ENCODE measurements at regions not wholly inside any gene's neighbourhood (a gene's known extent, or its start where the extent isn't known, plus 50 kb on each side); places are given as distances from the start of the nearest gene placed in this dataset.

- H3K4me1 ChIP-seq: no peaks in the 10 kb centered on the region
- H4K20me1 ChIP-seq: peaks cover 7% of the 10 kb centered on the region; the same call in 1 of the 2 replicates
- no peaks in the 10 kb centered on the region for H3K9me3 ChIP-seq
- no peak overlapping the region for H3K9ac ChIP-seq
- no peaks in the 10 kb centered on the region for H3K27me3 ChIP-seq
- no peak overlapping the region for H3K4me3 ChIP-seq
- TF ChIP-seq Cebpa-rat (IDR thresholded peaks at IDR 0.05): no peak
- no peak overlapping the region for H3K27ac ChIP-seq
- H3K4me2 ChIP-seq: no peak overlapping the region
- no peaks in the 10 kb centered on the region for H3K36me3 ChIP-seq
Observed at GRCh38 chr11:45543081-45543480, 122.3 kb downstream of the CHST1 start.

GRCh38 chr11:45541693-45542434, 123.6 kb downstream of the CHST1 start:
- no peak overlapping the region for H3K4me2 ChIP-seq
- H3K27me3 ChIP-seq: no peaks in the 10 kb centered on the region
- peaks cover 7% of the 10 kb centered on the region; the same call in 1 of the 2 replicates for H4K20me1 ChIP-seq
- H3K9me3 ChIP-seq: no peaks in the 10 kb centered on the region
- H3K4me1 ChIP-seq: no peaks in the 10 kb centered on the region
- no peaks in the 10 kb centered on the region for H3K36me3 ChIP-seq
- no peak for TF ChIP-seq Cebpa-rat (IDR thresholded peaks at IDR 0.05)
- no peak overlapping the region for H3K9ac ChIP-seq
- no peak overlapping the region for H3K4me3 ChIP-seq
- no peak overlapping the region for H3K27ac ChIP-seq

GRCh38 chr11:45538939-45539338, 126.5 kb downstream of the CHST1 start:
- no peak overlapping the region for H3K27ac ChIP-seq
- no peaks in the 10 kb centered on the region for H3K4me1 ChIP-seq
- H3K4me3 ChIP-seq: no peak overlapping the region
- no peak overlapping the region for H3K4me2 ChIP-seq
- no peak overlapping the region for H3K9ac ChIP-seq
- no peaks in the 10 kb centered on the region for H3K36me3 ChIP-seq
- H4K20me1 ChIP-seq: no peaks in the 10 kb centered on the region; the same call in 1 of the 2 replicates
- no peaks in the 10 kb centered on the region for H3K9me3 ChIP-seq
- no peak for TF ChIP-seq Cebpa-rat (IDR thresholded peaks at IDR 0.05)
- H3K27me3 ChIP-seq: no peaks in the 10 kb centered on the region

GRCh38 chr11:45538363-45538762, 127.1 kb downstream of the CHST1 start:
- Histone ChIP-seq H3K27ac (no peak overlapping the region), H4K20me1 (no peaks in the 10 kb centered on the region; the same call in 1 of the 2 replicates), H3K4me2 (no peak overlapping the region), H3K27me3 (no peaks in the 10 kb centered on the region), H3K36me3 (no peaks in the 10 kb centered on the region), H3K9me3 (no peaks in the 10 kb centered on the region), H3K4me3 (no peak overlapping the region), H3K4me1 (no peaks in the 10 kb centered on the region), H3K9ac (no peak overlapping the region)
- TF ChIP-seq Cebpa-rat (IDR thresholded peaks at IDR 0.05): no peak

- Histone ChIP-seq H3K36me3 (no peaks in the 10 kb centered on the region), H3K4me1 (no peaks in the 10 kb centered on the region), H3K9me3 (no peaks in the 10 kb centered on the region), H3K27me3 (no peaks in the 10 kb centered on the region), H3K9ac (no peak overlapping the region), H4K20me1 (no peaks in the 10 kb centered on the region; the same call in 1 of the 2 replicates), H3K27ac (no peak overlapping the region), H3K4me3 (no peak overlapping the region), H3K4me2 (no peak overlapping the region)
- no peak for TF ChIP-seq Cebpa-rat (IDR thresholded peaks at IDR 0.05)
Observed at GRCh38 chr11:45537614-45538013, 127.8 kb downstream of the CHST1 start.

GRCh38 chr11:45535033-45535432, 130.4 kb downstream of the CHST1 start:
- Histone ChIP-seq H3K9me3 (no peaks in the 10 kb centered on the region), H3K9ac (no peak overlapping the region), H3K4me2 (no peak overlapping the region), H3K27ac (no peak overlapping the region), H4K20me1 (no peaks in the 10 kb centered on the region; the same call in 1 of the 2 replicates), H3K4me1 (no peaks in the 10 kb centered on the region), H3K4me3 (no peak overlapping the region), H3K27me3 (no peaks in the 10 kb centered on the region), H3K36me3 (no peaks in the 10 kb centered on the region)
- TF ChIP-seq Cebpa-rat (IDR thresholded peaks at IDR 0.05): no peak

GRCh38 chr11:45534132-45534531, 131.3 kb downstream of the CHST1 start:
- Histone ChIP-seq H3K27ac (no peak overlapping the region), H3K4me1 (no peaks in the 10 kb centered on the region), H3K27me3 (no peaks in the 10 kb centered on the region), H3K4me3 (no peak overlapping the region), H3K36me3 (no peaks in the 10 kb centered on the region), H4K20me1 (no peaks in the 10 kb centered on the region; the same call in 1 of the 2 replicates), H3K9me3 (no peaks in the 10 kb centered on the region), H3K9ac (no peak overlapping the region), H3K4me2 (no peak overlapping the region)
- TF ChIP-seq Cebpa-rat (IDR thresholded peaks at IDR 0.05): no peak

- no peaks in the 10 kb centered on the region; the same call in 1 of the 2 replicates for H4K20me1 ChIP-seq
- H3K36me3 ChIP-seq: no peaks in the 10 kb centered on the region
- no peaks in the 10 kb centered on the region for H3K27me3 ChIP-seq
- no peak overlapping the region for H3K9ac ChIP-seq
- H3K9me3 ChIP-seq: no peaks in the 10 kb centered on the region
- H3K4me2 ChIP-seq: no peak overlapping the region
- TF ChIP-seq Cebpa-rat (IDR thresholded peaks at IDR 0.05): no peak
- H3K4me1 ChIP-seq: no peaks in the 10 kb centered on the region
- H3K4me3 ChIP-seq: no peak overlapping the region
- no peak overlapping the region for H3K27ac ChIP-seq
Observed at GRCh38 chr11:45532546-45532945, 132.9 kb downstream of the CHST1 start.

GRCh38 chr11:45530776-45531175, 134.6 kb downstream of the CHST1 start:
- Histone ChIP-seq H4K20me1 (no peaks in the 10 kb centered on the region), H3K9ac (no peak overlapping the region), H3K9me3 (no peaks in the 10 kb centered on the region), H3K27me3 (no peaks in the 10 kb centered on the region), H3K4me1 (no peaks in the 10 kb centered on the region), H3K4me2 (no peak overlapping the region), H3K36me3 (no peaks in the 10 kb centered on the region), H3K4me3 (no peak overlapping the region), H3K27ac (no peak overlapping the region)
- no peak for TF ChIP-seq Cebpa-rat (IDR thresholded peaks at IDR 0.05)

- Histone ChIP-seq H4K20me1 (no peaks in the 10 kb centered on the region), H3K9me3 (no peaks in the 10 kb centered on the region), H3K4me2 (no peak overlapping the region), H3K27me3 (no peaks in the 10 kb centered on the region), H3K9ac (no peak overlapping the region), H3K27ac (no peak overlapping the region), H3K4me3 (no peak overlapping the region), H3K4me1 (0 out of 2 replicates have a peak, but pooled peaks cover 3% of the 10 kb centered on the region), H3K36me3 (no peaks in the 10 kb centered on the region)
- no peak for TF ChIP-seq Cebpa-rat (IDR thresholded peaks at IDR 0.05)
Observed at GRCh38 chr11:45530111-45530510, 135.3 kb downstream of the CHST1 start.

Measured in BLaER1 (cell line).